ENCODE measurements at regions not wholly inside any gene's neighbourhood (a gene's known extent, or its start where the extent isn't known, plus 50 kb on each side); places are given as distances from the start of the nearest gene placed in this dataset.

DNA sequence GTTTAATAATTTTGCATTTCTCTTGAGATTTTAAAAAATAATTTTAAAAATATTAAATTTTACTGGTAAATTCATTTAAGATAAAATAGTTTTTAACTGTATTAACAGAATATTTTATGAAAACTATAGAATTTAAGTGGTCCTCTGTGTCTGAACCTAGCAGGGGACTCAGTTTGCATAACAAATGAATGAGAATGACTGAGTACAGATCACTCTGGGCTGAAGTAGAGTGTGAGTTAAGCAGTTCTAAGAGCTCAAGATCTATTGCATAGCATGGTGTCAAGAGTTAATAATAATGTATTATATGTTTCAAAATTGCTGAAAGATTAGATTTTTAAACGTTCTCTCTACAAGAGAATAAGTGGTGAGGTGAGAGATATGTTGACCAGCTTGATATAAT, 348.3 kb upstream of the SLITRK1 start:
- no TSS peak for BruUV-seq (replicated peaks)
- no peaks in the 10 kb centered on the region for H4K20me1 ChIP-seq (ENCODE audit: insufficient read depth, low read length)
- H4K5ac ChIP-seq (ENCODE audit: low read depth, low read length) = no peak overlapping the region
- no peak overlapping the region for H2BK20ac ChIP-seq (ENCODE audit: low read depth, low read length)
- H3K9me3 ChIP-seq (ENCODE audit: control insufficient read depth, insufficient read depth, low read length) = peaks cover 4% of the 10 kb centered on the region
- no peak overlapping the region for H3K4me3 ChIP-seq (ENCODE audit: insufficient read depth, low read depth, low read length)
- no peak overlapping the region for H3K9ac ChIP-seq (ENCODE audit: low read depth, low read length)
- H3K9me1 ChIP-seq (ENCODE audit: insufficient read depth, low read length) = no peaks in the 10 kb centered on the region
- ATAC-seq (ENCODE audit: low read depth) (no peak), DNase-seq (no peak)
- H3K79me1 ChIP-seq (ENCODE audit: low read depth in 1 of 2, low read length in 2 of 2) = no peaks in the 10 kb centered on the region
- WGBS, 2 experiments (ENCODE audit: extremely low coverage in 2 of 2, insufficient read length in 1 of 2) = no CpG with 5 or more reads among the region's 1 CpG
- H3K18ac ChIP-seq (ENCODE audit: low read depth, low read length) = no peak overlapping the region
- H4K91ac ChIP-seq (ENCODE audit: insufficient read depth, low read depth, low read length) = no peak overlapping the region
- H3K23ac ChIP-seq (ENCODE audit: low read depth, low read length) = no peak overlapping the region
- no peaks in the 10 kb centered on the region for H3K4me1 ChIP-seq (ENCODE audit: control insufficient read depth, insufficient read depth, low read length)
- intact Hi-C loops (cut with micrococcal nuclease) (loop anchor here (10.0 kb wide), 1 partner anchor 426 kb away; no protein-coding TSS in a partner anchor), in situ Hi-C loops (cut with MboI; ENCODE audit: low sequenced_read_pairs) (no loop called here), dilution Hi-C loops (cut with HindIII; ENCODE audit: low sequenced_read_pairs, unreplicated experiment) (no loop called here)
- H3K27ac ChIP-seq (ENCODE audit: insufficient read depth, low read length) = no peak overlapping the region
- no peak overlapping the region for H3K56ac ChIP-seq (ENCODE audit: extremely low read depth, insufficient read depth, low read length)
- H3K4me2 ChIP-seq (ENCODE audit: low read depth, low read length) = no peak overlapping the region
- no peak overlapping the region for H3K4ac ChIP-seq (ENCODE audit: low read depth, low read length)
- H2AK9ac ChIP-seq (replicated peaks; ENCODE audit: low read depth, low read length, poor library complexity) = no peak overlapping the region
- H3K27me3 ChIP-seq (ENCODE audit: control insufficient read depth, insufficient read depth, low read length) = no peaks in the 10 kb centered on the region
- H4K8ac ChIP-seq (ENCODE audit: low read depth in 2 of 2, low read length in 2 of 2) = no peak overlapping the region
- H2AK5ac ChIP-seq (ENCODE audit: low read depth, low read length) = no peak overlapping the region
- H2BK120ac ChIP-seq (ENCODE audit: low read depth, low read length) = no peak overlapping the region
- TF ChIP-seq SMC3 (IDR thresholded peaks at IDR 0.05; ENCODE audit: low read depth, low read length) (no peak), NFE2L2 (IDR thresholded peaks at IDR 0.05; ENCODE audit: low read depth, low read length) (no peak), RFX5 (IDR thresholded peaks at IDR 0.05; ENCODE audit: low read depth, low read length) (no peak)
- ChIA-PET CTCF (no interaction called here), POLR2A (ENCODE audit: unreplicated experiment) (no interaction called here)
- H2AFZ ChIP-seq (replicated peaks; ENCODE audit: low read length, poor library complexity) = no peak overlapping the region
- H3K14ac ChIP-seq (replicated peaks; ENCODE audit: low read depth, low read length) = no peak overlapping the region
- H2BK15ac ChIP-seq (ENCODE audit: low read depth, low read length) = no peak overlapping the region
- no peak overlapping the region for H2BK5ac ChIP-seq (ENCODE audit: low read depth, low read length, poor library complexity, severe bottlenecking)
- H3K36me3 ChIP-seq (ENCODE audit: control insufficient read depth, insufficient read depth, low read length) = no peaks in the 10 kb centered on the region

Measured in IMR-90 (cell line).